Ectodermal cell (in vitro differentiated cells): ENCODE measurements at regions not wholly inside any gene's neighbourhood (a gene's known extent, or its start where the extent isn't known, plus 50 kb on each side); places are given as distances from the start of the nearest gene placed in this dataset.

ENCODE experiments used
- H3K27ac ChIP-seq: 2 replicates; pipeline ENCODE4 v1.7.0; 2013; ENCODE audit warnings: mild to moderate bottlenecking, low read depth, low read length; ENCODE audit not compliant: insufficient read depth, poor library complexity, severe bottlenecking
- H3K27me3 ChIP-seq: 2 replicates; pipeline ENCODE4 v1.7.0; 2013; ENCODE audit warnings: mild to moderate bottlenecking, low read length; ENCODE audit not compliant: insufficient read depth, control insufficient read depth, poor library complexity, severe bottlenecking
- H3K36me3 ChIP-seq: one replicate; pipeline ENCODE4 v1.7.0; 2013; ENCODE audit warnings: low read length; ENCODE audit not compliant: control insufficient read depth, insufficient read depth
- H3K4me1 ChIP-seq: one replicate; pipeline ENCODE4 v1.7.0; 2013; ENCODE audit warnings: low read length; ENCODE audit not compliant: control insufficient read depth, insufficient read depth
- H3K4me3 ChIP-seq: 2 replicates; pipeline ENCODE4 v1.7.0; 2013; ENCODE audit warnings: low read depth, low read length, control low read depth; ENCODE audit not compliant: insufficient read depth
- H3K9me3 ChIP-seq: 2 replicates; pipeline ENCODE4 v1.7.0; 2013; ENCODE audit warnings: mild to moderate bottlenecking, low read length, moderate library complexity; ENCODE audit not compliant: control insufficient read depth
- WGBS, 2 experiments: methylation state at CpG; one replicate each; pipeline ENCODE4 v1.1.7; 2013; ENCODE audit warnings: missing lambda C conversion rate in 2 of 2; 5-methylcytosine and 5-hydroxymethylcytosine counted together

DNA sequence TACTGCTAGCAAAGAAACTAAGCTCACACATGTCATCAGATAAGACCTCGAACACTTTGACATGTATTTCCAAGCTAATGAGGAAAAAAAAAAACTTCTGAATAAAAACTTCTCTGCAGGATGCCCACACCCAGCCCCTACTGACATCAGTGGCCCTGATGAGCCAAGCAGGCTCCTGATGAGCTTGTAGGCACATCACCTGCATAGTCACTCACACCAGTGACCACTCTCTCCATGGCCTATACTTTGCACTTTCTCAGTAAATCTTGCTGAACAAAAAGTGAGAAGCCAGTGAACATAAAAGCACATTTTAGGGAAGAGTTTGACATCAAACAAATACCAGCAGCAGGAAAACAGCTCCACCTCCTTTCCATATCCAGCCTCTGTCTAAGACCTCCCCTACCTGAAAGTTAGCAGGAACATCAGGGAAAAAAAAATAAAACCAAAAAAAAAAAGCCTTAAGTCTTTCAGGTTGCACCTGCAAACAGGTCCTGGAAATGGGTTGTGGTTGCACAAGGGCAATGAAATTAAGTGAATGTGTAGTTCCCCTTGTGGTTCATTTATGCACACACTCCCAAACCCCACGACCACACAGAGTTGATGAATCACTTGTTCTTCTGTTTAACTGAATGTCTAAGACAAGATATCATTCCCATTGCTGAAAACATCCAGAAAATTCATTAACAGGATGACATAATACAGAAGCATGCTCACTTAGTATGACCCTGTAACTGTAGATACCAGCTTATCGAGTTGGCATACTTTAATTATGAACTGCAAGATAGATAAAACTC, 205.2 kb upstream of the PDE1C start:
- no peak overlapping the region for H3K4me3 ChIP-seq
- 85 to 94% methylated on average over 3 of the region's 3 CpGs for WGBS, 2 experiments
- H3K36me3 ChIP-seq = no peaks in the 10 kb centered on the region
- no peak overlapping the region for H3K27ac ChIP-seq
- H3K27me3 ChIP-seq = no peaks in the 10 kb centered on the region
- H3K4me1 ChIP-seq = no peaks in the 10 kb centered on the region
- H3K9me3 ChIP-seq = no peaks in the 10 kb centered on the region

DNA sequence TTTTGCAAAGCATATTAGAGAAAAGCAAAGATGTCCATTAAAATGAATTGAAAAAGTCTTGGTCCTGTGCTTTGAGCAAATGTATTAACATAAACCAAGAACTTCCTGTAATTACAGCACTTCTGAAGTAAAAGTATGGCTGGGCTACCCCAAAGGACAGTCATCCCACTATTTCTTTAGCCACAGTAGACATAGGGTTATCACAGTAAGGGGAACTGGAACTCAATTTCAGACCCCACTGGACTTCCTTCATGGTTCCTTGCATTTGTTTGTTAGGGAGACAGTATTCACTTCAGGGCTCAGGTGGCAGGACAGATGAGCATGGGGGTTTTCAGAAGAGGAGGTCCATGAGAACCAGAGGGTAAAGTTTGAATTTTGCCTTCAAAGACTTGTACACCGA, 203.1 kb upstream of the PDE1C start:
- H3K36me3 ChIP-seq = no peaks in the 10 kb centered on the region
- 95 to 100% methylated on average over 1 of the region's 1 CpG for WGBS, 2 experiments

DNA sequence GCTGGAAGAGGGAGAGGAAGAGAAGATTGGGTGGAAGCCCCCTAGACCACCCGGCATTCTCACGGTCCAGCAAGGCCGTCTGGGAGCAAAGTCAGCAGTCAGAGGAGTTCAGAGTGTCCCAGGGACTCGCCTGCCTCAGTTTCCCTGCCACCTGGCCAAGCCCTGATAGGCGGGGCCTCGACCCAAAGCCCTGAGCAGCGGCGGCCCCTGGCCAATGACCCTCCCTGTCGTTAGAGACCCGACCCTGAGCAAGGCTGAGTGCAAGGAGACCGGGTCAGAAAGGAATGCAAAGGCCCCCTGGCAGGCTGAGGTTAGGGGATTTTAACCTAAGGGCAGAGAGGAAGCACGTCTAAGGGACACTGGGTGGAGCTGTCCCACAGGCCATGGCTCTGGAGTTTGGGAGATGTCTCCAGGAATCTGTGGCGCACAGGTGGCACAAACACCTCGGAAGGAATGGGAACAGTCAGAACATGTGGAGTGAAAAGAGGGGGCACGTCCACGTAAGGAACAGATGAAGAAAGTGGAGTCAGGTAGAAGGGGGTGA, 196.8 kb upstream of the PDE1C start:
- Histone ChIP-seq H3K27ac (no peak overlapping the region), H3K9me3 (no peaks in the 10 kb centered on the region), H3K4me1 (no peaks in the 10 kb centered on the region), H3K4me3 (no peak overlapping the region), H3K27me3 (no peaks in the 10 kb centered on the region), H3K36me3 (no peaks in the 10 kb centered on the region)
- 69 to 73% methylated on average over 16 of the region's 16 CpGs for WGBS, 2 experiments

More for the DNA sequence above, 203.1 kb upstream of the PDE1C start:
- Histone ChIP-seq H3K27me3 (no peaks in the 10 kb centered on the region), H3K4me3 (no peak overlapping the region), H3K27ac (no peak overlapping the region), H3K4me1 (no peaks in the 10 kb centered on the region), H3K9me3 (no peaks in the 10 kb centered on the region)

DNA sequence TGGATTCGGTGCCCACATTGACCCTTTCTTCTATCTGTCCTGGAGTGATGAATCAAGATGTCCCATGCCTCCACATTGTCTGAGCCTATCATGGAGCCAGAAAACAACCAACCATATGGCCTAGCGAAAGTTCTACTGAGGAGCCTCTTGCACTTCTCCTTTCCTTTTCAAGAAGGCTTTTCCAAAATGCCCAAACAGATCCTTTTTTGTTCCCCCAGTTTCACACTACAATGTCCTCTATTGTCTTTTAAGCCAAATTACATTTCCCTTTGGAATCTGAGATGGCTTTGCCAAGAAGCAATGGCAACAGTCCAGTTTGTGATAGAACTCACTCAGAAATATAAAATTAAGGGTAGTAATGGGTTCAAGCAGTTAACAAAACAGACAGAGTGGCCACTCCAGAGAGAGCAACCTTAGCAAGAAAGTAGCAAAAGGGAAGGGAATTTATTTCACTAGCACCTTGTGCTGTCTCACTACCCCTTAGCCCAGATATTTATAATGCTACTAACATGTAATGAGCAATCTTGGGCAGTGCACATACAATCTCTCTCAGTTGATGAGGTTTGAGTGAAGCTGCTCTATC, 194.6 kb upstream of the PDE1C start:
- Histone ChIP-seq H3K4me3 (no peak overlapping the region), H3K4me1 (no peaks in the 10 kb centered on the region)
- 93 to 96% methylated on average over 2 of the region's 2 CpGs for WGBS, 2 experiments

DNA sequence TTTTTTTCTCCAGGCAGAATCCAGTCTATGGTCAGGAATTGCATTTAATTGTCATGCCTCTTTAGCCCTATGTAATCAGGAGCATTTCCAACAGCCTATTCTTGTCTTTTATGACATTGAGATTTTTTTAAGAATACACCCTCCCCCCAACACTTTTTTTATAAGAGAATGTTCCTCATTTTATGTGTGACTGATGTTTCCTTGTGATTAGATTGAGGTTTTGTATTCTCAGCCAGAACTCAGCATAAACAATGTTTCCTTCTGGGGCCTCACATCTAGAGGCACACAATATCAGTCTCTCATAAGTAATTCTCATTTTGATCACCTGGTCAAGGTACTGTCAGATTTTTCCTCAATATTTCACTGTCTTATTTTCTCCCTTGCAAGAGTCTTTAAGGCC, 193.4 kb upstream of the PDE1C start:
- Histone ChIP-seq H3K27ac (no peak overlapping the region), H3K36me3 (no peaks in the 10 kb centered on the region), H3K4me3 (no peak overlapping the region), H3K27me3 (no peaks in the 10 kb centered on the region), H3K9me3 (no peaks in the 10 kb centered on the region), H3K4me1 (no peaks in the 10 kb centered on the region)

More for the DNA sequence above, 194.6 kb upstream of the PDE1C start:
- no peaks in the 10 kb centered on the region for H3K9me3 ChIP-seq
- no peak overlapping the region for H3K27ac ChIP-seq
- no peaks in the 10 kb centered on the region for H3K36me3 ChIP-seq
- H3K27me3 ChIP-seq = no peaks in the 10 kb centered on the region

DNA sequence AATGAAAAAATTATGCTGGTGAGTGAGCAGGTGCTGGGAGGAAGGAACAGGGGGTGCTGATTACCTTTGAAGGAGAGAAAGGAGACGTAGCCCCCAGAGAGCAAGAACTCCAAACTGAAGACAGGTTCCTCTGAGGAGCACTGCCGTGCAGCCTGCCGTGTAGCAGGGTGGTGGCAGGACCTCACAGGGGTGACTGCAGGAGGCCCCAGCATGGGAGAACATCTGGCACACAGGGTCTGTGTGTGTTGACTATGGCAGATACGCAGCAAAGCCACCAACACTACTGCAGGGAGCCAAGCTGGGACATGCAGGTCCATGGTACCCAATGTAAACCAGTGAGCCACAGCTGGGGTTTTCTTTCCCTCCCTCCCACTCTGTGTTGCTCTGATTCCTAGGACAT, 192.1 kb upstream of the PDE1C start:
- WGBS, 2 experiments = 89 to 90% methylated on average over 4 of the region's 4 CpGs
- Histone ChIP-seq H3K36me3 (no peaks in the 10 kb centered on the region), H3K4me1 (no peaks in the 10 kb centered on the region), H3K27me3 (no peaks in the 10 kb centered on the region), H3K27ac (no peak overlapping the region), H3K4me3 (no peak overlapping the region), H3K9me3 (no peaks in the 10 kb centered on the region)

DNA sequence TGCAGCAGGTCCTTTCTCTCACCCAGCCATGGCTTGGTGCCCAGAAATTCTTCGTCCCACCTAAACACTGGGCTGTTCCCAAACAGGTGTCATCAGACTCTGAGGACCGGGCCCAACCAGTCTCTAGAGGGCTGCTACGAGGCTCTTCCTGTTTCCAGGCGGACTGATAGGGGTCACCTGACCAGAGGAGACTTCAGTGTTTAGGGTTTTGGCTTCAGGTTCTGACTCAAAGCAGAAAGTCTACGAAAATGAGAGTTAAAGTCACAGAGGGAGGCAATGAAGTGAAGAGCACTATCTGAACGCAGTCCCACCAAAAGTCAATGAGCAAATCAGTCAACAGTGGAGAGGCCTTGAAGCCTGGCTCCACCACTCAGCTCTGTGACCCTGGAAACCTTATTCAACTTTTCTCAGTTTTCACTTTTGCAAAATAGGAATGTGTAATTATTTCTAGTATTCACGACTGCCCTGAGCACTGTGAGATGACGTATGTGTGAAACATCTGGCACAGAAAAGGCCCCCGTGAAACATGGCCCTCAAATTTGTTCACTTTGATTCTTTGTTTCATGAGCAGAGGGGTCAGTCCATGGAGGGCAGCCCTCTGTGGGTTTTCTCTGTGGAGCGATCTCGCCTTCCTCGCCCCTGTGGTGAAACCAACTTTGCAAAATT, 189.9 kb upstream of the PDE1C start:
- H3K36me3 ChIP-seq = no peaks in the 10 kb centered on the region
- 93 to 94% methylated on average over 12 of the region's 12 CpGs for WGBS, 2 experiments
- no peak overlapping the region for H3K4me3 ChIP-seq
- H3K9me3 ChIP-seq = no peaks in the 10 kb centered on the region
- H3K4me1 ChIP-seq = no peaks in the 10 kb centered on the region
- no peaks in the 10 kb centered on the region for H3K27me3 ChIP-seq
- H3K27ac ChIP-seq = no peak overlapping the region

DNA sequence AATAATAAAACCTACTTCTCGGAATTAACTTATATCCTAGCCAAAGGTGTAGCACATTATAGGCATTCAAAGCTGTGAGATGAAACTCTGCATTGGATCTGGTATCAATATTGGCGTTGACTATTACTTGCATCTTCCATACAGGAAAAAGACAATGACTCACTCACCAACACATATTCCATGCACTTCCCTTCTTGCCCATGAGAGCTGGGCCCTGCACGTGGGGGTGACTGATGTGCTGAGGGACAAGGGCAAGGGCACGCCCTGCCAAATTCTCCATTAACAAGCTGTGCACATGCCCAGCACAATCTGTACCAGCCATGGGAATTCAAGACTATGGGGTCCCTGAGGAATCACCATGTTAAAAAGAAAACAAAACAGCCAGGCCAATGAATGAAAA, 188.1 kb upstream of the PDE1C start:
- Histone ChIP-seq H3K9me3 (no peaks in the 10 kb centered on the region), H3K27me3 (no peaks in the 10 kb centered on the region), H3K4me1 (peaks cover 12% of the 10 kb centered on the region), H3K36me3 (no peaks in the 10 kb centered on the region), H3K4me3 (no peak overlapping the region), H3K27ac (no peak overlapping the region)
- WGBS, 2 experiments = 90 to 91% methylated on average over 3 to 4 of the region's 4 CpGs

DNA sequence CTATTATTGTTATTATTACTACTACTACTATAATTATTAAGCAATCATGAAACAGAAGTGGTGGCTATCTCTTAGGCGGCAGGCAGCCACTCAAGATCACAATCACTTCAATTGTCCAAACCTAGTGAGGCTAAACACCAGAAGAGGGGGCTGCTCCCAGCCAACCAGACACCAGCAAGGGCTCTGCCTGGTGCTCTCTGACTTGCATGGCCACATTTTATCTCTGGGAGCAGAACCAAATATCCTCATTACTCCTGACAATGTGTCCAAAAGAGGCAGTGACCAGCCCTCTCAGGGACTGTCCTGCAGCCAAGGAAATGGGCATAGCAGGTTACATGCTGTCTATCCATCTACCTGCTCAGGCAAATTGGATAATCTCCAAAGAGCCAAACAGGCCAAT, 187.4 kb upstream of the PDE1C start:
- 79 to 86% methylated on average over 1 of the region's 1 CpG for WGBS, 2 experiments
- Histone ChIP-seq H3K27me3 (no peaks in the 10 kb centered on the region), H3K4me3 (no peak overlapping the region), H3K9me3 (no peaks in the 10 kb centered on the region), H3K36me3 (no peaks in the 10 kb centered on the region), H3K4me1 (peaks cover 12% of the 10 kb centered on the region), H3K27ac (no peak overlapping the region)

DNA sequence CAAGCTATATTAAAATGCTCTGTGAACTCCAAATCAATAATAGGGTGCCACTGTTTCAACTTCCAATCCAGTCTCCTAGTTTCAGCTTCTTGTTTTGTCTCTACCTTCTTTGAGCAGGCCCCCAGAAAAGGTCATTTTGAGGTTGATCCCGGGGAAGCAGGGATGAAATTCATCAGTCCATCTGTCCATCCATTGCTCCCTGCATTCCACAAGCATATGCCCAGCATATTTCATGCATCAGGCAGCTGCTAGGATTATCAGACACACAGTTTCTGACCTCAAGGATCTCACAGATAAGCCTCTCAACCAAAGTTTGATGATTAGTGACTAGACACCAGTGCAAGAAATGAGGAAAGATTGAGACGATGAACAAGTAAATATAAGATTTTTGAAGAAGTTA, 186.6 kb upstream of the PDE1C start:
- H3K4me3 ChIP-seq = no peak overlapping the region
- no peaks in the 10 kb centered on the region for H3K9me3 ChIP-seq
- peaks cover 12% of the 10 kb centered on the region for H3K4me1 ChIP-seq
- no peaks in the 10 kb centered on the region for H3K27me3 ChIP-seq
- H3K36me3 ChIP-seq = no peaks in the 10 kb centered on the region
- WGBS, 2 experiments = 91 to 92% methylated on average over 2 of the region's 2 CpGs
- no peak overlapping the region for H3K27ac ChIP-seq
